Smooth muscle cell of the brain vasculature (primary cell): ENCODE measurements at regions not wholly inside any gene's neighbourhood (a gene's known extent, or its start where the extent isn't known, plus 50 kb on each side); places are given as distances from the start of the nearest gene placed in this dataset.
"Not testable (repeated sequence)": the region's sequence is repeated elsewhere in the genome, so short reads cannot be mapped to it uniquely, and the experiment has no call there.

Experiments used
- DNase-seq: peaks from one replicate; pipeline ENCODE4 v3.0.0-alpha.2; 2012; ENCODE audit warnings: low read depth, low spot score

DNA sequence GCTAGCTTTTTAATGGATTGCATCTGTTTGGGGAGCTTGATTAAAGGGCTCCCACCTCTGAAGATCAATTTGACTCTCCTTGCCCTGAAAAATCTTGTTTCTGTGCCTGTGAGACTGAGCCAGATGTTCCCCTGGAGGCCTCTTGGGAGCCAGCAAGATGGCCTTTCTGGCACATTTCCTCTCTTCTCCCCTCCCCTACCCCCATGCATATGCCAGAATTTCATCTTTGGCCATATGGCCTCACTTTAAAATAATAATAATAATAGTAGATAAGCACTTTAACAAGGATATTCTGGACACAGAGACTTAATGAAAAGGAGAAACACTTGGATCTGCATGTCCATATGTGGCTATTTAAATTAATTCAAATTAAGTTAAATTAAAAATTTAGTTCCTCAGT is 144.1 kb upstream of the CES5A start:
- DNase-seq: no peak

DNA sequence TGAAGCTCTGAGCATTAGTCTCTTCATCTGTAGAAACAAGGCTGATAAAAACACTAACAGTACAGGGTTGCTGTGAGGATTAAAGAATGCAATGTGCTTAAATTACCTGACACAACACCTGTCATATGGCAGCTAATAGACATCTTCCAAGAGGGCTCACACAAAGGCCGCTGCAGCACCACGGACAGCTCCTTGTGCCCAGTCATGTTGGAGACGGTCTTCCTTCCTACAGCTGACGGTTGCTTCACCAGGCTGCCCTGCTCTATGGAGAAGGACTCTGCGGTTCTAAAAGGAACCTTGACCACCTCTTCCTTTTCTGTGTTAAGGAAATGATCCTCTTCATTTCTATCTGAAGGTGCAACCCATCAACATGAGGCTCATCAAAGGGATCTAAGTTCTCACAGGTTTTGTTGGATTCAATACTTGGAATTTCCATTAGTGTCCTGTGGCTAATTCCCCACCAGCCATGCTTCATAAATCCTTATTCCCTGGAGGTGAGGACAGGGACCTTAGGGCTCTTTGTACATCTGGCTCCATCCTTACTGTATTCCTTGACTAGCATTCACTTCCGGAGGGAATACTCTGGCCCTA is 138.9 kb upstream of the CES5A start:
- DNase-seq: no peak

DNA sequence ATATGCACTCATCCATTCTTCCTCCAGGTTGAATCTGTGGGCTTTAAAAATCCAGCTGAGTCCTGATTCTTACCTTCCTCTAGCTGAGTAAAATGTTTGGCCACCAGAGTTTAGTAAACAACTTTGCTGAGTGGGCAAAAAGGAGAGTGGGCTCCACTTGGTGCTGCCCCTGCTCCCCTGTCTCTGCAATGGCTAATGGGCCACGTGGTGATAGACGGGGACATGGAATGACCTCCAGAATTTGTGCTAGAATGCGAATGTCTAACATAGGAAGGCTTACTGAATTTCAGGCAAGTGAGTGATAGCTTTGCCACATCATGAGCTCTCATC is 137.3 kb upstream of the CES5A start:
- no peak for DNase-seq

DNA sequence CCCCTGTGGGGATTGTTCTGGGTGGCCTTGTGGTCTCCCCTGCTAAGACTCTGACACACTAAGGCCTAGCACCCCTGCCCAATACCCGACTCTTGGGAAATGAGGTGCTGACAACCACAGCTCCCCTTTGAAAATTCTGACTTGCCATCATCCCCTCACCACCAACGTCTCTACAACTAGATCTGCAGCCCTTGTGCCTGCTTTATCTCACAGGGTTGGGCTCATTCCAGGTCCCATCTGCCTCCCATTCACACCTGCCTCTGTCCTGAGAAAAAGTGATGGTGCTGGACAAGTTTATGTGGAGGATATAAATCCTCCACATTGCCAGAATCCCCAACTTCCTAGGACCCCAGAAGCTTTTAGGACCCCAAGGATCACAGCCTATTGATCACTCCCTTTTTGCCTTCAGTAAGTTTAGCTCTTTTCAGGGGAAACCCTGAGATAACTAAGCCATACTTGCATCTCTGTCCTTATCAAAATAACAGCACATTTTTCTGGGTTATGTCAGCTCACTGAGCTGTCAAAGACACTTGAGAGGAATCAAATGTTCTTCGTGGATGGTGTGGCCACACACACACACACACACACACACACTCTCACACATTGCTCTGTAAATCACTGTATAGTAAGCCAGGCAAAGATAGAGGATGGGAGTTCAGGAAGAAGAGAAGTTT is 136.8 kb upstream of the CES5A start:
- no peak for DNase-seq

- no peak for DNase-seq
These were observed 130.8 kb upstream of the CES5A start for GRCh38 chr16:56005958-56006357.

GRCh38 chr16:55999683-56000082 is 124.5 kb upstream of the CES5A start:
- no peak for DNase-seq

DNA sequence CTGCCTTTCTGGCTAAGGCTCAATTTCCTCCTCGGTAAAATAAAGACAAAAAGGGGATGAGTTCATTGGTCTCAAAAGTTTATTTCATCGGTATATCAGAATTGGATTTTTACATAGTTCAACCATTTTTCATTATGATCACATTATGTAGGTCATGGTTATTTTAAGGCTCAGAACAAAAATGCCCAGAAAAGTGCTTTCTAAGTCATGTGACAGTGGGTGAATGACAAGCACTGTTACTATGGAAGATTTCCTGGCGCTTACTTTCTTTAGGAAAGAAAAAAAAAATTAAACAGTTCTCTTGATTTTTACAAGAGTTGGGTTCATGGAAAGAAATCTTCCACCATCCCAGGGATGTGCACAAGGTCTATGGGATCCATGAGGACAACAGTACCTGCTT is 117.9 kb upstream of the CES5A start:
- DNase-seq: no peak

GRCh38 chr16:55992551-55992950 is 117.4 kb upstream of the CES5A start:
- DNase-seq: no peak

GRCh38 chr16:55991843-55992242 is 116.7 kb upstream of the CES5A start:
- no peak for DNase-seq

- no peak for DNase-seq
These were observed 114.4 kb upstream of the CES5A start for GRCh38 chr16:55989569-55989907.

GRCh38 chr16:55988850-55989568 is 113.8 kb upstream of the CES5A start:
- not testable (repeated sequence) for DNase-seq

DNA sequence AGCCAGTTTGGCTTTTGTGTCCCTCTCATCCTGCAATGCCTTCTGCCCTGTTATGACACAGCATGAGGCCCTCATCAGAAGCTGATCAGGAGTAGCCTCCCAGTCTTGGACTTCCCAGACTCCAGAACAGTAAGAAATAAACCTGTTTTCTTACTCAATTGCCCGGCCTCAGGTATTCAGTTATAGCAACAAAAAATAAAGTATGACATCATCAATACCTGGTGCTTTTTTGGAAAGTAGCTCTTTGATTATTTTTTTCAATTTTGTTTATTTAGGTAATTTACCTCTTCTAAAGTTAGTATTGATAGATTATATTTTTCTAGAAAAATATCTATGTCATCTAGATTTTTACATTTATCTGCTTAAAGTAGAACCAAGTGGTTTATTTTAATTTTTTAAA is 112.8 kb upstream of the CES5A start:
- DNase-seq: no peak

GRCh38 chr16:55982597-55982996 is 107.4 kb upstream of the CES5A start:
- no peak for DNase-seq

- DNase-seq: no peak
These were observed 106.4 kb upstream of the CES5A start for GRCh38 chr16:55981557-55981956.

- DNase-seq: no peak
These were observed 101.6 kb upstream of the CES5A start for GRCh38 chr16:55976815-55977214.

GRCh38 chr16:55971447-55971846 is 96.3 kb upstream of the CES5A start:
- DNase-seq: no peak

DNA sequence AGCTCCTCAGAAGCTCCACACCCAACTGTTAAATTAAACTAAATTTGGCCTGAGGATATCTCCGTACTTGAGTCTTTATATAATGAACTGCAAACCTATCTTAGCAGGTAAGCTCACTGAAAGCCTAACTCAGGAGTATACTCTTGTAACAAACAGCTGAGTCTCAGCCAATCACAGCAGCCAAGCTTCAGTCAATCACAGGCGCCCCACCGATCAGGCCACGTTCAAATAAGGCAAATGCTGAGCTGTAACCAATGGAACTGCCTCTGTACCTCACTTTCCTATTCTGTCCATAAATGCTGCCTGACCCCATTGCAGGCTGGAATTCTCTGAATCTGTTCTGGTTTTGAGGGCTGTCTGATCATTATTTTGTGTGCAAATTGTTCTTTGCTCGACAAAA is 93.0 kb upstream of the CES5A start:
- no peak for DNase-seq

DNA sequence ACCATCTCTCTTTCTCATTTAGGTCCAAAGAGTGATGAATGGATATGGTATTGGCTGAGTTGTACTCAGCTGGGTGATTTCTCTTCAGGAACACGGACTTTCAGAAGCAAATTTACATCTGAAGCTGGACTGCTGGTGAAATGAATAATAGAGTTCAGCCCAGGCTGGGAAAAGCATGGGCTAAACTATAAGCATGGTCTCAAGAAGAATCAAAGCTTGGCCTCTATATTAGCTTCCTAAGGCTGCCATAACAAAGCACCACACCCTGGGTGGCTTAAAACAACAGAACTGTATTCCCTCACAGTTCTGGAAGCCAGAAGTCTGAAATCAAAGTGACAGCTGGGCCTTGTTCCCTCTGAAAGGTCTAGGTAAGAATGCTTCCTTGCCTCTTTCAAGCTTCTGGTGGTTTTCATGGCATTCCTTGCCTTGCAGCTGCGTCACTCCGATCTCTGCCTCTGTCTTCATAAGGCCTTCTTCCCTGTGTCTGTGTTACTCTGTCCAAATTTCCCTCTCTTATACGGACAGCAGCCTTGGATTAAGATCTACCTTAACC is 89.8 kb upstream of the CES5A start:
- no peak for DNase-seq

GRCh38 chr16:55955845-55956244 is 80.7 kb upstream of the CES5A start:
- DNase-seq: no peak

DNA sequence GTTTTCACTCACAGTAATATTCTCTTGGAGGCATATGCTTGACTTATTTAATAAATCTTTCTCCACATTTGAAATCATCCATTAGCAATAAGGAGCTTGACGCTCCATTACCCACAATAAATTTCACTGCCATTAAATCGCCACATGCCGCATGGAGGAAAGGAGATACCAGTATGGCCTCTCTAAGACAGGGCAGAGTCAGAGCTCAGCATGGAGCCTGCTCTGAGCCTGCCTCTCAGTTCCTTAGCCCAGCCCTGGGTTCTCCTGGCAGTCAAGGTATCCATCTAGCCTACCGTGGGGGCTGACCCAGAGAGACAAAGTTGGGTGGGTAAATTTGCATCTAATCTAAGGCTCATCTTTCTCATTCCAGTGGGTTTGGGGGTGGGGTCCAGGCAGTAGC is 80.3 kb upstream of the CES5A start:
- DNase-seq: no peak

DNA sequence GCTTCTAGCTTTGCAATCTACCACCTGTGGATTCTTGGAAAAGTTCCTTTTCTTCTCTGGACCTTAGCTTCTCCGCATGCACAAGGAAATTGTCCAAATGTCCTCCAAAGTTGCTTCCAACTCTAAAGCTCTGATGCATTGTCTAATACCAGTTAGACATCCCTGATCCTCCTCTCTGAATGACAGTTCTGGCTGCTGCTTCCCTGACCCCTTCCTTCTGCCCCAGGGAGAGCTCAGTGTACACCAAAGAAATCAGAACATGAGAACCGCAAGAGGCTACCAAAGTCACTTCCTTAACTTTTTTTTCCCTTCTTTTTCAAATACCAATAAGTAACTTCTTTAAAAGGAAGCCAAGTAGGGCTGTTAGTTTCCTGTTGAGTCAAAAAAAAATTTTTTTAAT is 79.7 kb upstream of the CES5A start:
- no peak for DNase-seq

DNA sequence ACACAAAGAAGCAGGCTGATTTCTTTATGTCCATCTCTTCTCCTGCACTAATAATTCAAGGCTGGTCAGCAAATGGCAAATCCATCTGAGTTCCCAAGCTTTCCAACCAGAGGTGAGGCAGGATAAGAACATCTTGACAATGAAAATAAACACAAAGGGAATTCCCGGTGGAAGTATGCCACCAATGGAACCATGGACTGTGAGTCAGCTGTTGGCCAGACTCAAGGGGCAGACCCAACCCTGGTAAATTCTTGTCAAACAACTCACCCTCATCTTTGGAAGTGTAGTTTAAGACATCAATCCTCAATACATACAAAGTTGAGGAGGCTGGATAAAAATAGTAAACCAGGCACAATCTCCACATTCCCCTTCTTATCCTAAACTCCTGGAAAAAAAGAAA is 74.3 kb upstream of the CES5A start:
- no peak for DNase-seq

GRCh38 chr16:55948230-55948629 is 73.1 kb upstream of the CES5A start:
- DNase-seq: no peak
